NOMO-1 (cell line): ENCODE measurements at regions not wholly inside any gene's neighbourhood (a gene's known extent, or its start where the extent isn't known, plus 50 kb on each side); places are given as distances from the start of the nearest gene placed in this dataset.

Source experiments
- DNase-seq, 2 experiments: peaks; one replicate each; lab custom pipeline; 2025; ENCODE audit not compliant: unreplicated experiment in 2 of 2; lab: John Stamatoyannopoulos, UW

GRCh38 chr1:165075725-165076370 lies 280.7 kb downstream of the LMX1A start:
- no peak for DNase-seq

GRCh38 chr1:165073185-165074007 lies 283.1 kb downstream of the LMX1A start:
- peak in 1 of 2 experiments; percentile 43 for DNase-seq

GRCh38 chr1:165070675-165071074 lies 285.8 kb downstream of the LMX1A start:
- no peak for DNase-seq

- no peak for DNase-seq
Measured at GRCh38 chr1:165069829-165070228, 286.7 kb downstream of the LMX1A start.

GRCh38 chr1:165068741-165069140 lies 287.8 kb downstream of the LMX1A start:
- no peak for DNase-seq

- DNase-seq: no peak
Measured at GRCh38 chr1:165067829-165068228, 288.7 kb downstream of the LMX1A start.

GRCh38 chr1:165063181-165063965 lies 293.1 kb downstream of the LMX1A start:
- DNase-seq: no peak

- no peak for DNase-seq
Measured at GRCh38 chr1:165062346-165062745, 294.2 kb downstream of the LMX1A start.

- no peak for DNase-seq
Measured at GRCh38 chr1:165060285-165060793, 296.2 kb downstream of the LMX1A start.

- DNase-seq: no peak
Measured at GRCh38 chr1:165057956-165058355, 298.6 kb downstream of the LMX1A start.

- DNase-seq: no peak
Measured at GRCh38 chr1:165056914-165057313, 299.6 kb downstream of the LMX1A start.

GRCh38 chr1:165055581-165055980 lies 300.9 kb downstream of the LMX1A start:
- no peak for DNase-seq

- DNase-seq: no peak
Measured at GRCh38 chr1:165054627-165055026, 301.9 kb downstream of the LMX1A start.

GRCh38 chr1:165053351-165053750 lies 303.2 kb downstream of the LMX1A start:
- DNase-seq: no peak

- DNase-seq: no peak
Measured at GRCh38 chr1:165052936-165053335, 303.6 kb downstream of the LMX1A start.

GRCh38 chr1:165052431-165052830 lies 304.1 kb downstream of the LMX1A start:
- no peak for DNase-seq

- DNase-seq: no peak
Measured at GRCh38 chr1:165050246-165050645, 306.3 kb downstream of the LMX1A start.

- no peak for DNase-seq
Measured at GRCh38 chr1:165047994-165048393, 308.5 kb downstream of the LMX1A start.

GRCh38 chr1:165045902-165046301 lies 310.6 kb downstream of the LMX1A start:
- DNase-seq: no peak

- no peak for DNase-seq
Measured at GRCh38 chr1:165040641-165041040, 315.9 kb downstream of the LMX1A start.

- no peak for DNase-seq
Measured at GRCh38 chr1:165039996-165040395, 316.5 kb downstream of the LMX1A start.
